Inflammatory macrophage (primary cell): ENCODE measurements at regions not wholly inside any gene's neighbourhood (a gene's known extent, or its start where the extent isn't known, plus 50 kb on each side); places are given as distances from the start of the nearest gene placed in this dataset.
"Not testable (repeated sequence)": the region's sequence is repeated elsewhere in the genome, so short reads cannot be mapped to it uniquely, and the experiment has no call there.

Source experiments
- DNase-seq, 2 donors: peaks; one replicate each; pipeline ENCODE4 v3.0.0-alpha.2; 2020 to 2022

DNA sequence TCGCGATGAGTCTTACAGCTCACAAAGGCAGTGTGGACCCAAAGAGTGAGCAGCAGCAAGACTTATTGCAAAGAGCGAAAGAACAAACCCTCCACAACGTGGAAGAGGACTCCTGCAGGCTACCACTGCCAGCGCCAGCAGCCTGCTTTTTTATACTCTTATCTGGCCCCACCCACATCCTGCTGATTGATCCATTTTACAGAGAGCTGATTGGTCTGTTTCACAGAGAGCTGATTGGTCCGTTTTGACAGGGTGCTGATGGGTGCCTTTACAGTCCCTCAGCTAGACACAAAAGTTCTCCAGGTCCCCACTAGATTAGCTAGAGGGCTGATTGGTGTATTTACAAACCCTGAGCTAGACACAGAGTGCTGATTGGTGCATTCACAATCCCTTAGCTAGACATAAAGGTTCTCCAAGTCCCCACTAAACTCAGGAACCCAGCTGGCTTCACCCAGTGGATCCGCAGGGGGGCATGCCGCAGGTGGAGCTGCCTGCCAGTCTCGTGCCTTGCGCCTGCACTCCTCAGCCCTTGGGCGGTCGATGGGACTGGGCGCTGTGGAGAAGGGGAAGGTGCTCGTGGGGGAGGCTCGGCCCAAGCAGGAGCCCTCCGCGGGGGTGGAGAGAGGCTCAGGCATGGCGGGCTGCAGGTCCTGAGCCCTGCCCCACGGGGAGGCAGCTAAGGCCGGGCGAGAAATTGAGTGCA is 75.7 kb downstream of the QDPR start:
- not testable (repeated sequence) for DNase-seq

DNA sequence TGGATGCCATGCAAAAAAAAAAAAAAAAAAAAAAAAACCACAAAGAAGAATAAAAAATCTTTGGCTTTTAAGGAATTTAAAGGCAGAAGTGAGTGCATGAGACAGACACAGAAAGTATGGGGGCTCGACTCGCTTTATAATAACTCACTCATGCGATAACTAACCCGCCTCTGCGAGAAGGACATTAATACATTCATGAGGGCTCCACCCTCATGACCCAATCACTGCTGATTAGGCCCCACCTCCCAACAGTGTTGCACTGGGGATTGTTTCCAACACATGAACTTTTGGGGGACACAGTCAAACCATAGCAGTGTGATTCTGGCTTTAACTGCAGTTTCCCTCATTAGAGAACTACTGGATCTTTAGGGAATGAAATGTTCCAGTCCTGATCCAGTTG is 78.1 kb downstream of the QDPR start:
- DNase-seq, result no peak

DNA sequence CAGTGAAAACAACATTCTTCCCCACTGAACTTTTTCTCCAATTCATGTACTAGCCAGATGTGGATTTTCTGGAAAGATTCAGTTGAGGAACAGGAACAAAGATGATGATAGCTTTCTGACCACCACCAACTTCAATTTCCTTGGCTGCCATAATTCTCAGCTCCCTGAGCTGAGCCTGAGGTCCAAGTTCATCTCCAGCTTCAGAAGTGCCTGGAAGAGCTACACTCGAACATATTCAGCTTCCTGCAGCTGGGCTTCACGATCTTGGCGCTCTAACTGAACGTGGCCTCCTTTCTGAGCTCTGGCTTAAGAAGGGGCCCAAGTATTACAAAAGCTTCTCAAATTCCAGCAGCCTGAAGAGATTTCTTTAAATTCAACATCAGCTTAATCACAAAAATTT is 83.9 kb downstream of the QDPR start:
- no peak for DNase-seq

DNA sequence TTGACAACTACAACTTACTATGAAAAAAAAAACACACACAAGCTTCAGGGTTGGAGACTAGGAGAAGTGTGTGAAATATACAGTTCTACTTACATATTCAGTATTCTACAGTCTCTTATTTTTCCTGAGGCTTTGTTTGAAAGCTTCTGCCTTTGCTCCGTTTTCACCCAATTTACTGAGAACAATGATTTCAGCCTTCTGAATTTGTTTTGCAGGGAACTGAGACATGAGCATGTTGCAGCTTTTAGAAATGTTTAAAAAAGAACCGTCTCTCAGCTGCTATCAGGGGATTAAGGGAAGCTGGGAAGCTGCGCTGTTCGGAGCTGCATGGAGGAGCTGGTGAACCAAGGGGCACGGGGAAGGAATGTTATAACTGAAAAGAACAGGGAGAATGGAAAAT is 85.7 kb downstream of the QDPR start:
- DNase-seq, result no peak

DNA sequence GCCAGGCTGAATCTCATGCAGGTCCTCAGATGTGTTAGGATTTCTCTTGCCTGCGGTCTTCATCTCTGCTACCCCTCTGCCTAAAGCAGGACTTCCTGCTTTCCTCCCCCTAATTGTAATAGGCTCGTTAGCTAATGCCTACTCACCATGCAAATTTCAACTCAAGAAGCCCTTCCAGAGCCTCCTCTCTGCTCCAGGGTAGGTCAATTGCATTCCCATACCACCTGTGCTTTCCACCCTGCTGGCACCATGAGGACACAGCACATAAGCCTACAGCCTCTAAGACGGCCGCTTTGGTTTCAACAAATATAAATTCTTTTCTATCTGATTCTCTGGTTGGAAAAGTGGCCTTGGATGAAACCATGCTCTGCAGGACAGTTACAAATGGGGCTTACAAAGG is 93.9 kb downstream of the QDPR start:
- no peak for DNase-seq

DNA sequence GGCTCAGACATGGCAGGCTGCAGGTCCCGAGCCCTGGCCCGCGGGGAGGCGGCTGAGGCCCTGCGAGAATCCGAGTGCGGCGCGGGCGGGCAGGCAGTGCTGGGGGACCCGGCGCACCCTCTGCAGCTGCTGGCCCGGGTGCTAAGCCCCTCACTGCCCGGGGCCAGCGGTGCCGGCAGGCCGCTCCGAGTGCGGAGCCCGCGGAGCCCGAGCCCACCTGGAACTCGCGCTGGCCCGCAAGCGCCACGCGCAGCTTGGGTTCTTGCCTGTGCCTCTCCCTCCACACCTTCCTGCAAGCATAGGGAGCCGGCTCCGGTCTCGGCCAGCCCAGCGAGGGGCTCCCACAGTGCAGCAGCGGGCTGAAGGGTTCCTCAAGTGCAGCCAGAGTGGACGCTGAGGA is 97.5 kb downstream of the QDPR start:
- DNase-seq, result no peak

DNA sequence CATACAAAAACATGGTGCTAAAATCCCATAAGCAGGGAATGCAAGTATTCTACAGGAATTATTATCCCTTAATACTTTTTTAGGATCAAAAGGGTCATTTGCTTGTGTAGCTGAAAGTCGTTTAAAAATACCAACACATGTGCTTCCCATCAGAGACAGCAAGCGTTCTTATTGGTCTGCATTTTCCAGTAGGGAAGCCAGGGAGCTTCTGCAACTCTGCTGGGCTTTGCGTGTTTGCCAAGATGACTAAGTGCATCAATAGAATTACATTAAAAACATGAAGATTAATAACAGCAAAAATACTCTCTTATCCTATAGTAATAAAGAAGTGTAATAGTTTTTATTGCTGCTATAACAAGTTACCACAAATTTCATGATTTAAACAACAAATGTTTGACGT is 111.2 kb downstream of the QDPR start:
- no peak for DNase-seq

DNA sequence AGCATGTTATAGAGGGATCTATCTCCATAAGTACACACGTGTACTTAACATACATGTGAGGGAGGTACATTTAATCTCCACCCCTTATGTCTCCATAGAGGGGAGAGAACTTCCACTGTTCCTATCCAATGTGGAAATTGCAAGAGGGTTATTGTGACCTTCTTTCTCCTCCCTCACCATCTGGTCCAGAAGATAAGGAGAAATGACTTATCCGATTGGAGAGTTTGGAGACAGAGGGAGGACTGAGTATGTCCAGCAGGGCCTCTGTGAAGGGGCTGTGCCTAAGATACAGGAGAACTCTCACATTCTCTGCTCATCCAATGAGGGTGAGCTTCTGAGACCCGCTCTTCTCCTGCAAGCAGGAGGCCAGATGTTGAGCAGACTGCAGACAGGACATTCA is 113.1 kb downstream of the QDPR start:
- DNase-seq, result no peak

DNA sequence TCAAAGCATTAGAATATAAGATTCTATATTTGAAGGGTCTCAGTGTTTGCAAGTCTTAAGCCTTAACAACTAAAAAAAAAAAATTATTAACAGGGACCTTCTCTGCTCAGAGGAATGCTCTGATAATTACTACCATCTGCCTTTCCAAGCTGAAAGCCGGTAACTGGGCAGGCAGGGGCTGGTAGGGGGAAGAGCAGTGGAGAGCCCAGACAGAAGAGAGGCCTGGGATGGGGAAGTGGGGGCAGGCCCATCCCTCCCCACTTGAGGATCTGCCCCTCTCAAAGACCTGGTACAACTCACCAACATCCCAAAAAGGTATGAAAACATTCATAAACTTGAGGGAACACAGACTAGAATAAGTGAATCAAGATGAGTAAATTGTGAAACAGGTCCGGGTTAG is 113.9 kb downstream of the QDPR start:
- DNase-seq, result no peak

DNA sequence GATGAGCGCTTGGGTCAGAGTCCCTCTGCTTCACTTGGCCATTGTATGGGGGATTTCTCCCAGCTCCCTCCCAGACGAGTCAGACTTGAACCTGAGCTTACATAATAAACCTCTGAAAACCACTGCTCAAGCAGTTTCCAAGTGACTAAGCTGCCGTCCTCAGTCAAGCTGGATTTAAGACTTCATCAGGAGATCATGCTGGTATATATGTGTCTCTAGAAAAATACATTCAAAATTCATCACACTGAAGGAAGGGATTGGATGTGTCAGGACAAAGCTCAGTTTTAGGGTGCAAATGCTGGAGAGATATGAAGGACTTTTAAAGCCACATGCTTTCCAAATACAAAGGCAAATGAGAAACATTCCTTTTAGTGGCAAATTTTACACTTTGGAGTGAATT is 114.3 kb downstream of the QDPR start:
- no peak for DNase-seq

DNA sequence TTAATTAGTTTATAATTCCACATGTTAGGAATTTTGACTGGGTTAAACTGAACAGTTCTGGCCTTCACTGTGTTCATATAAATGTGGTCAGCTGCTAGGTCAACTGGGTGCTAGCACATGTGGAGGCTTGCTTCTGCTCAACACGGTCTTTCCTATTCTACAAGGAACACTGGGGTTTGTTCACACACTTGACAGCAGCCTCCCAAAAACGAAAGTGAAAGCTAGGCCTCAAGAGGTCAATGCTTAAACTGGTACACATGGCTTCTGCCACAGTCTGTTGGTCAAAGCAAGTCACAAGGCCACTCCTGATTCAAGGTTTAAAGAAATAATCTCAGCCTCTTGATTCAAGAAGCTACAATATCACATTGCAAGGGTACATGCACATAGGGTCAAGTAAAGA is 126.5 kb downstream of the QDPR start:
- DNase-seq, result no peak

DNA sequence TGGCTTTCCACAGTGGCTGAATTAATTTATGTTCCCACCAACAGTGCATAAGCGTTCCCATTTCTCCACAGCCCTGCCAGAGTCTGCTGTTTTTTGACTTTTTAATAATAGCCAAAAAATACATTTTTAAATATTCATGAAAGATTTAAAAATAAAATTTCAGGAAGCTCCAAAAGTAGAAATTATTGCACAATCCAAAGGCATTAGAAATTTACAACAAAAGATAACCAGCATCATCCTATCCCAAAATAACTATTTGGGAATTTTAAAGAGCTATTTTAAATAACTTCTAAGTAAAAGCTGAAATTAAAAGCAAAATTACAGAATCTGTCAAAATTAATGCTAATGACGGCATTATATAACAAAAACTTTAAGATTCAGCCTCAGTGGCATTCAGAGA is 131.5 kb downstream of the QDPR start:
- no peak for DNase-seq

DNA sequence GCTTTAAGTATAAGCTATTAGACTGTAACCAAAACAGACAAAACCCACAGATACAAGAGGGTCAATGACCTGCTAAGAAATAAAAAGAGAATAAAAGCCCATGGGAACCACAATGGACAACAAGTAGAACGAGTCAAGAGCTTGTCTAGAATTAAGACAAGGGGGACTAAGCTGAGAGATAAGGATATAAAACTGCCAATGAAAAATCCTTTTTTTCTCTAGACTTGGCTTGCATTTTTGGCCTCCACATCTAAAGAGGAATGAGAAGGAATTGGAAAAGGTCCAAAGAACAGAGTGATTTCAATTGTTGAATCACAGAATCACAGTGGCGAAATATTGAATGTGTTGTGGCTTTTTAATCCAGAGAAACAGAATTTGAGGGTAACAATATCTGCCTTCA is 135.7 kb downstream of the QDPR start:
- DNase-seq, result no peak

DNA sequence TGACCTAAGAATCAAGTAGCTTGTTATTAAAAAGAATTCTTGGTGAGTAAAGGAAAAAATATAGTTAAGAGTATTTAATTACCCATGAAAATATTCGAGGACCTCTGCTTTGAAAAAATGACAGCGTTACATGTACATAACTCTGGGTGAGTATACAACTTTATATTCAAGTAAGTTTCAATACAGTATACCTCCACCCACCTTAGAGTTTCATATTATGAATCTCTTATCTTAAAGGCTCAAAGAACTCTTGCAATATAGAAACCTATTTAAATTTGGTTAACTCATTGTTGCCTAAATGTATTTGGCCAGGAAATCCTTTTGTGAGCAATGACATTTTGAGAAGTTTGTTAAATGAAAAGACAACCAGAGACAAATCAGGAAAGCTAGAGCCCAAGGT is 138.2 kb downstream of the QDPR start:
- DNase-seq, result no peak

DNA sequence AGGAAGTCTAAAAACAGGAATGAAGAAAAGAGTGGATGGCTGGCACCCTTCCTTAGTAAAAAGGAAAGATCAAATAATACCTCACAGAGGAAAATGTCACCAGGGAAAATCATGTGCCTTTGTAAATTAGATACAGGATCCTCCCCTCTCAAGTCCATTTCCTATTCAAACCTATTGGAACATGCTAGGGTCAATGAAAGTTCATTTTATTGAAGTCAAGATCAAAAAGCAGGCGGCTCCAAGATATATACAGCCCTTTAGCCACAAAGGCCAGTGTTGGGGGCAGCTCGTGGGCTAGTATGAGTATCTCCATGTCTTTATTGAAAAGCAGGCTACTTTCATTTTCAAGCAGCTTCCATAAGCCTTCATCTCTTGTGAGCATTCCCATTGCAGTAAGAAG is 141.1 kb downstream of the QDPR start:
- DNase-seq, result no peak

DNA sequence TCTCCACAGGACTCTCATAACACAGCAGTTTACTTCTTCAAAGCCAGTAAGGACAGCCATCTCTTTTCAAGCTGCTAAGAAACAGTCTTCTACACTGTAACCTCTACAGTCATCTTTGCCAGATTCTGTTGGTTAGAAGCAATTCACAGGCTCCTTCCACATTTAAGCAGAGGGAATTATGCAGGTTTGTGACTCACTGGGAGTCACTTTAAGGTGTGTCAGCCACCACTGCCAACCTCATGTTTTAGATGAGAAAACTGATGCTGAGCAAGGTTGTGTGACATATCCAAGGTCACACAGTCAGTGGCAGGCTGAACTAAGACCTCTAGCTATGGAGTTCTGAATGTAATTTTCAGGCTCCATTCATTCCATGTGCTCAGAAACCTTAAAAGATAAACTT is 143.5 kb downstream of the QDPR start:
- DNase-seq, result no peak

DNA sequence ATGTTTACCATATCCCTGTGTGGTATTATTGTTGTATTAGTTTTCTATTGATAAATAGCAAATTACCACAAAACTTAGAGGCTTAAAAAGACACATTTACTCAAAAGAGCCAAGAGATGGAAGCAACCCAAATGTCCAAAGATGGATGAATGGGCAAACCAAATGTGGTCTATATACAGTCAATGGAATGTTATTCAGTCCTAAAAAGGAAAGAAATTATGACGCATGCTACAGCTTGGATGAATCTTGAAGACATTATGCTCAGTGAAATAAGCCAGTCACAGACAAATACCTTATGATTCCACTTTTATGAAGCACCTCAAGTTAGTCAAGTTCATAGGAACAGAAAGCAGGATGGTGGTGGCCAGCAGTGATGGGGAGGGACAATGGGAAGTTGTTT is 144.7 kb downstream of the QDPR start:
- DNase-seq, result no peak

DNA sequence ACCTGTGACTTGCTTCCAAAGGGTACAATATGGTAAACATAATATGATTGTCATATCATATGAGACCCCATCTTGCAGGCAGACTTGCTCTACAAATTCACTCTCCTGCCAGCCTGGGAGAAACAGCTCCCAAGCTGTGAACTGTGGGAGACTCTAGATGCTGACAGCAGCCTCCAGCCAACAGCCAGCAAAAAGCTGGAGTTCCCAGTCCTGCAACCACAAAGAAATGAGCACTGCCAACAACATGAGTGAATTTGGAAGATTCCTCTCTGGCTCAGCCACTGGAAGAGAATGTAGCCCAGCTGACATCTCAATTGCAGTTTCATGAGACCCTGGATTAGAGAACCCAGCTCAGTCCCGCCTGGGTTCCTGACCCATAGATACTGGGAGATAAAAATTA is 145.4 kb downstream of the QDPR start:
- no peak for DNase-seq

DNA sequence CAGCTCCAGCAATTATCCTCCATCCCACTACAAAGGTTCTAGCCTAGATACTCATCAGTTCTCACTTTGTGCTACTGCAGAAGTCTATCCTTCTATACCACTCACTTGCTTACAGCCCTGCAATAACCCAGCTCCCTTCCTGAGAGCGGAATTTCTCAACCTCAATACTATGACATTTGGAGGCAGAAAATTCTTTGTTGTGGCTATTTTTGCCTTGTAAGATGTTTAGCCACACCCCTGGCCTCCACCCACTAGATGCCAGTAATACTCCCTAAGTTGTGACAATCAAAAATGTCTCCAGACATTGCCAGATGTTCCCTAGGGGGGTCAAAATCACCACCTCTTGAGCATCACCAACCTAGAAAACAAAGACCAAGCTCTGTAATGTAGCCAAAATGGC is 149.5 kb downstream of the QDPR start:
- no peak for DNase-seq

DNA sequence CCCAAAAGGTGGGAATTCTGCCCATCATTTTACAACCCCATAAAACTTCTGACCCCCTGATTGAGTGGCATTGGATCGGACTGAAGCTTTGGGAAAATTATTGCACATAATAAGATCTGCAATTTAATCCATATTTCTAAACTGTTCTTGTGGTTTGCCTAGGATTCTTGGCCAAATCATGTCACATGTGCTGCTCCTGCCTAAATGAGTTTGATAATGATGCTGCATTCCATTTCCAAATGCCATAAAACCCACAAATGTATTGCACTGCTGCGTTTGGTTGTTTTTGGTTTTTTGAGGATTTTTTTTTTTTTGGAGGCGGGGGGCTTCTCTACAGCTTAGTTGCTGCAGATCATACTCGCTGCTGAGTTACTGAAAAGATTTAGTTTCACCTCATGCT is 153.6 kb downstream of the QDPR start:
- DNase-seq, result no peak

DNA sequence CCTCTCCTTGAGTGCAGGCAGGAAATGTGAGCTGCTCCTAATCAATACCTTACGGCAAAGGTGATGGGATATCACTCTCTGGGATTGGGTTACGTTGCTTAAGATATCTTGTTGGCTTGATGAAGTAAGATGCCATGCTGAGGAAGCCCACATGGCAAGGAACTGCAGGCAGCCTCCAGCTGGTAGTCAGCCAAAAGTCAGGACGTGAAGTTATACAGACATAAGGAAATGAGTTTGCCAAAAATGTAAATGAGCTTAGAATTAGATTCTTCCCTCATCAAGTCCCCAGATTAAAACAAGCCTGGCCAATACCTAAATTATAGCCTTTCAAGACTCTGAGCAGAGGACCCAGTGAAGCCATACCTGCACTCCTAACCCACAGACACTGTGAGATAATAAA is 155.0 kb downstream of the QDPR start:
- no peak for DNase-seq

DNA sequence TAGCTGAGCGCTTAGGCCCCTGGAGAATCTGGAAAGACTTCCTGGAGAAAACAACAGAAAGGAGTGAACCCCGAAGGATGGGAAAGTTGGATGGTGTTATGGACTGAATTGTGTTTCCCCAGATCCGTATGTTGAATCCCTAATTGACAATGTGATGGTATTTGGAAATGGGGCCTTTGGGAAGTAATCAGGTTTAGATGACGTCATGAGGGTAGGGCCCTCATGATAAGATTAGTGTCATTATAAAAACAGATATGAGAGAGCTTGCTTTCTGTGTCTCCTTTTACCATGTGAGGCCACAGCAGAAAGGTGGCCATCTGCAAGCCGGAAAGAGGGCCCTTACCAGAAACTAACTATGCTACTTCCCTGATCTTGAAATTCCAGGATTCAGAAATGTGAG is 159.5 kb downstream of the QDPR start:
- no peak for DNase-seq

DNA sequence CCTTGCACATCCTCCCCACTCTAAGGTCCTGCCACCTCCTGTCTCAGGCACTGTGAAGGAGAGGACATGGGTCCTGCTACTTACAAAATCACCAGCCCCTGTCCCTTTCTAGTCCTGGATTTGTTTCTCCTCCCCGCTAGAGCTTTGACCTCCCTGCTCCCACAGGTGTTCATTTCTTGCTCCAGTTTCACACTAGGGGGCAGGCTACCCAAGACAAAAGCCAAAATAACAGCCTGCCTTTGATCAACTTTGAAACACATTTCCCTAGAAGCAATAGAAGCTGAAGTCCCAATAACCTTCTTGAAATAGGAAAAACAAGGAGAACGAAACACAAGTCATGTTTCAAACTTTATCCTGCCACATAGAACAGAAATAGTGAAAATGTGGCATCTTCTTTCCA is 164.4 kb downstream of the QDPR start:
- DNase-seq, result no peak

DNA sequence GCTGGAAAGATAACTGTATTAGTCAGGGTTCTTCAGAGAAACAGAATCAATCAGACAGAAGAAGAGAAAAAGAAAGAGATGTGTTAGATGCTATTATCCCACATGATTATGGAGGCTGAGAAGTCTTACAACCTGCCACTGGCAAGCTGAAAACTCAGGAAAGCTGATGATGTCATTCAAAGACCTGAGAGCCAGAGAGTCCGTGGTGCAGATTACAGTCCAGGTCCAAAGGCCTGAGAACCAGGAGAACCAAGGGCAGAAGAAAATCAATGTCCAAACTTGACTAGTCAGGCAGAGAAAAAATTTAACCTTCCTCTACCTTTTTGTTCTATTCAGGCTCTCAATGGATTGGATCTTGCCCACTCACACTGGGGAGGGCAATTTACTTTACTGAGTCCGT is 172.5 kb downstream of the QDPR start:
- DNase-seq, result no peak

DNA sequence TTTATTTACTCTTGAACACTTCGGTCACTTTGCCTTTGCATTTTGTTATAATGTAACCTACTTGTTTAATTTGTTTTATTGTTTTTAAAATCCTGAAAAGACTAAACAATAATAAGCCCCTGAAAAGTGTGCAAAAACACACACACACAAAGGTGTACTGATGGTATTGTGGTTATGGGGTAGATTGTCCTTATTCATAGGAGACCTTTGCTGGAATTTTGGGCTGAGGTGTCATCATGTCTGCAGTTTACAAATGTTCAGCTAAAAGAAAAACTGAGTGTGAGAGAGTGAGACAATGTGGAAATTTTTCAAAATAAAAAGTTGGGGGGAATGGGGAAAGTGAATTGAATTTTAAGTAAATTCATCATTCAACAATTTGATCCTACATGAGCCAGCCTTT is 174.9 kb downstream of the QDPR start:
- DNase-seq, result no peak

DNA sequence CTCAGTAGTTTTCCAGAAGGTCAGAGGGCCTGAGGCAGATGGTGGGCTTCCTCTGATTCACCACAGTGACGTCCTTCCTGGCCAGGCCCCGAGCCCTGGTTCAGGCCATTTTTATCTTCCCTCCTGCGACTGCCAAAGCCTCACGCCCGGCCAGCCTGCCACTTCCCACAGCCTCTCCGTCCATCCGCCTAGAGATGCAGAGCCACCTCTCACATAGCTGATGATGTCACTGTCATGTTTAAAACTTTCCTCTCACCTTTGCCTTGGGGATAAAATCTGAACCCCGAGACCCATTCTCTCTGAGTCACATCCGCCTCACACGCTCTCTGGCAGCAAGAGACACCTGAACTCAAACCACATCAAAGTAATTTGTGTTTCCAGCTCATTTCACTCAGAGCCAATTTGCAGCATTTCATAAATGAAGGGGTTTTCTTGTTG is 175.3 kb downstream of the QDPR start:
- DNase-seq, result no peak
